PC-3 (cell line): ENCODE measurements at regions not wholly inside any gene's neighbourhood (a gene's known extent, or its start where the extent isn't known, plus 50 kb on each side); places are given as distances from the start of the nearest gene placed in this dataset.

ENCODE experiments used
- CTCF ChIP-seq: fragments of 300-600 bp; sonication (generic); conservative IDR thresholded peaks from 2 replicates; pipeline ENCODE4 v1.5.1; 2017; ENCODE audit warnings: antibody characterized with exemption, low read depth, mild to moderate bottlenecking, low read length
- EZH2 ChIP-seq: fragments of 300-600 bp; sonication (generic); IDR thresholded peaks from one replicate; pipeline ENCODE4 v1.6.1; 2017; ENCODE audit warnings: antibody characterized with exemption, mild to moderate bottlenecking, low read length; ENCODE audit not compliant: unreplicated experiment

GRCh38 chr6:106003268-106003987 is 82.7 kb upstream of the PRDM1 start:
- TF ChIP-seq CTCF = no peak
- TF ChIP-seq EZH2 = no peak
